GM12878 (cell line): ENCODE measurements at regions not wholly inside any gene's neighbourhood (a gene's known extent, or its start where the extent isn't known, plus 50 kb on each side); places are given as distances from the start of the nearest gene placed in this dataset.

Experiments used
- EED ChIP-seq: sonication (generic); IDR thresholded peaks from 2 replicates; pipeline ENCODE4 v1.6.1; 2016; ENCODE audit warnings: antibody characterized with exemption, low read depth
- IRF3 ChIP-seq: fragments of 450-650 bp; IDR thresholded peaks from 2 replicates; pipeline ENCODE4 v1.6.1; 2014; ENCODE audit warnings: mild to moderate bottlenecking
- PRDM15 ChIP-seq: fragments of 450-650 bp; formaldehyde crosslinking; IDR thresholded peaks from 2 replicates; pipeline ENCODE4 v1.4.0; 2020; ENCODE audit warnings: mild to moderate bottlenecking, moderate library complexity
- ZBTB33 ChIP-seq: fragments of 450-650 bp; IDR thresholded peaks from 2 replicates; pipeline ENCODE4 v1.6.1; 2017; ENCODE audit warnings: mild to moderate bottlenecking

- TF ChIP-seq PRDM15 (CRISPR knock-in tag) = no peak
- no peak for TF ChIP-seq IRF3
- TF ChIP-seq ZBTB33 = no peak
- no peak for TF ChIP-seq EED
These were observed 516.1 kb upstream of the ZFP42 start (continued) for GRCh38 chr4:187479511-187479910.
